ENCODE measurements at regions not wholly inside any gene's neighbourhood (a gene's known extent, or its start where the extent isn't known, plus 50 kb on each side); places are given as distances from the start of the nearest gene placed in this dataset.
"Not testable (repeated sequence)": the region's sequence is repeated elsewhere in the genome, so short reads cannot be mapped to it uniquely, and the experiment has no call there.

- no peak for DNase-seq
Observed at GRCh38 chr11:35046681-35047080, 92.3 kb upstream of the CD44 start.

GRCh38 chr11:35047179-35047578, 91.8 kb upstream of the CD44 start:
- peak; percentile 73 for DNase-seq

- no peak for DNase-seq
Observed at GRCh38 chr11:35047769-35048168, 91.2 kb upstream of the CD44 start.

GRCh38 chr11:35048346-35048745, 90.6 kb upstream of the CD44 start:
- not testable (repeated sequence) for DNase-seq

- DNase-seq: no peak
Observed at GRCh38 chr11:35049859-35050531, 89.0 kb upstream of the CD44 start.

GRCh38 chr11:35050541-35050995, 88.4 kb upstream of the CD44 start:
- no peak for DNase-seq

GRCh38 chr11:35056391-35057093, 82.4 kb upstream of the CD44 start:
- DNase-seq: no peak

GRCh38 chr11:35057926-35058668, 80.9 kb upstream of the CD44 start:
- DNase-seq: no peak

GRCh38 chr11:35058669-35059434, 80.1 kb upstream of the CD44 start:
- no peak for DNase-seq

GRCh38 chr11:35061516-35062440, 77.2 kb upstream of the CD44 start:
- no peak for DNase-seq

- no peak for DNase-seq
Observed at GRCh38 chr11:35063488-35063931, 75.5 kb upstream of the CD44 start.

- DNase-seq: no peak
Observed at GRCh38 chr11:35064114-35064800, 74.7 kb upstream of the CD44 start.

GRCh38 chr11:35065566-35065965, 73.4 kb upstream of the CD44 start:
- DNase-seq: no peak

GRCh38 chr11:35066030-35066429, 72.9 kb upstream of the CD44 start:
- DNase-seq: no peak

- peak; percentile 76 for DNase-seq
Observed at GRCh38 chr11:35066783-35067423, 72.1 kb upstream of the CD44 start.

- no peak for DNase-seq
Observed at GRCh38 chr11:35071722-35072121, 67.2 kb upstream of the CD44 start.

- no peak for DNase-seq
Observed at GRCh38 chr11:35073691-35074419, 65.1 kb upstream of the CD44 start.

GRCh38 chr11:35076201-35077100, 62.5 kb upstream of the CD44 start:
- no peak for DNase-seq

All from activated effector memory CD4-positive, alpha-beta T cell treated with anti-CD3 and anti-CD28 coated beads, Interleukin-2, amount 50 U/mL, for 16 hours (primary cell).